ENCODE measurements at regions not wholly inside any gene's neighbourhood (a gene's known extent, or its start where the extent isn't known, plus 50 kb on each side); places are given as distances from the start of the nearest gene placed in this dataset.

GRCh38 chr15:38872732-38873131 is 308.1 kb upstream of the RASGRP1 start:
- Histone ChIP-seq H3K4me3 (ENCODE audit: insufficient read depth, low read length, poor library complexity, severe bottlenecking) (no peak overlapping the region), H3K79me2 (ENCODE audit: insufficient read depth, low read length) (no peaks in the 10 kb centered on the region), H3K9ac (ENCODE audit: low read length) (no peak overlapping the region), H4K20me1 (ENCODE audit: low read depth, low read length) (no peaks in the 10 kb centered on the region), H3K4me2 (ENCODE audit: low read depth, low read length, poor library complexity, severe bottlenecking) (no peak overlapping the region), H3F3A (ENCODE audit: insufficient read depth) (no peaks in the 10 kb centered on the region), H3K36me3 (ENCODE audit: low read length) (no peaks in the 10 kb centered on the region), H3K27me3 (ENCODE audit: low read length) (no peaks in the 10 kb centered on the region), H3K27ac (ENCODE audit: low read depth, low read length) (no peak overlapping the region), H3K9me3 (ENCODE audit: insufficient read depth, low read length) (no peaks in the 10 kb centered on the region), H2AFZ (ENCODE audit: low read depth, low read length, severe bottlenecking) (no peak overlapping the region), H3K9me2 (replicated peaks; ENCODE audit: insufficient read depth, low read length) (no peaks in the 10 kb centered on the region)
- TF ChIP-seq CTCF (IDR thresholded peaks at IDR 0.05; ENCODE audit: insufficient read depth, low read length, poor library complexity, severe bottlenecking), result no peak
- no peak for TF ChIP-seq EZH2phosphoT487 (conservative IDR thresholded peaks at IDR 0.05; ENCODE audit: low read length)

- Histone ChIP-seq H3K4me3 (ENCODE audit: insufficient read depth, low read length, poor library complexity, severe bottlenecking) (no peak overlapping the region), H3K36me3 (ENCODE audit: low read length) (no peaks in the 10 kb centered on the region), H4K20me1 (ENCODE audit: low read depth, low read length) (no peaks in the 10 kb centered on the region), H3K27ac (ENCODE audit: low read depth, low read length) (no peak overlapping the region), H3K9me2 (replicated peaks; ENCODE audit: insufficient read depth, low read length) (no peaks in the 10 kb centered on the region), H3K9me3 (ENCODE audit: insufficient read depth, low read length) (no peaks in the 10 kb centered on the region), H3F3A (ENCODE audit: insufficient read depth) (no peaks in the 10 kb centered on the region), H3K4me2 (ENCODE audit: low read depth, low read length, poor library complexity, severe bottlenecking) (no peak overlapping the region), H2AFZ (ENCODE audit: low read depth, low read length, severe bottlenecking) (no peak overlapping the region), H3K9ac (ENCODE audit: low read length) (no peak overlapping the region), H3K79me2 (ENCODE audit: insufficient read depth, low read length) (no peaks in the 10 kb centered on the region), H3K27me3 (ENCODE audit: low read length) (no peaks in the 10 kb centered on the region)
- TF ChIP-seq CTCF (IDR thresholded peaks at IDR 0.05; ENCODE audit: insufficient read depth, low read length, poor library complexity, severe bottlenecking) (no peak), EZH2phosphoT487 (conservative IDR thresholded peaks at IDR 0.05; ENCODE audit: low read length) (no peak)
Observed at GRCh38 chr15:38873158-38873557, 308.5 kb upstream of the RASGRP1 start.

GRCh38 chr15:38874464-38874863 is 309.9 kb upstream of the RASGRP1 start:
- Histone ChIP-seq H3K79me2 (ENCODE audit: insufficient read depth, low read length) (no peaks in the 10 kb centered on the region), H3K27ac (ENCODE audit: low read depth, low read length) (no peak overlapping the region), H3F3A (ENCODE audit: insufficient read depth) (no peaks in the 10 kb centered on the region), H2AFZ (ENCODE audit: low read depth, low read length, severe bottlenecking) (no peak overlapping the region), H3K4me2 (ENCODE audit: low read depth, low read length, poor library complexity, severe bottlenecking) (no peak overlapping the region), H3K4me3 (ENCODE audit: insufficient read depth, low read length, poor library complexity, severe bottlenecking) (no peak overlapping the region), H3K9me3 (ENCODE audit: insufficient read depth, low read length) (no peaks in the 10 kb centered on the region), H3K27me3 (ENCODE audit: low read length) (no peaks in the 10 kb centered on the region), H3K9me2 (replicated peaks; ENCODE audit: insufficient read depth, low read length) (no peaks in the 10 kb centered on the region), H3K9ac (ENCODE audit: low read length) (no peak overlapping the region), H3K36me3 (ENCODE audit: low read length) (no peaks in the 10 kb centered on the region), H4K20me1 (ENCODE audit: low read depth, low read length) (no peaks in the 10 kb centered on the region)
- TF ChIP-seq EZH2phosphoT487 (conservative IDR thresholded peaks at IDR 0.05; ENCODE audit: low read length), result no peak
- TF ChIP-seq CTCF (IDR thresholded peaks at IDR 0.05; ENCODE audit: insufficient read depth, low read length, poor library complexity, severe bottlenecking), result no peak

All from SU-DHL-6 (cell line).